ENCODE measurements at regions not wholly inside any gene's neighbourhood (a gene's known extent, or its start where the extent isn't known, plus 50 kb on each side); places are given as distances from the start of the nearest gene placed in this dataset.

DNA sequence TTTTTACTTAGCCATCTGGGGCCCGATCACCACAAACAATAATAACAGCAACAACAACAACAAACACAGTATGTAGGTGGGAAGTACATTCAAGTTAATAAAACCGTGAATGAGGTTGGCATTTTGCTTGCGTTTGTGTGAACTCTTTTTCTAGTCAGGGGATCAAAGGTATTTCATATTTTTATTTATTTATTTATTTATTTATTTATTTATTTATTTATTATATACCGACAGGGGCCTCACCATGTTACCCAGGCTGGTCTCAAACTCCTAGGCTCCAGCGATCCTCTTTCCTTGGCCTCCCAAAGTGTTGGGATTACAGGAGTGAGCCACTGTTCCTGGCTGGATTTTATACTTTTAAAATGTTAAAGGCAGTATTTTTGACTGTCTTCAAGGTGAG is 325.4 kb downstream of the RAPGEF2 start:
- H3K9me3 ChIP-seq (ENCODE audit: insufficient read depth, low read depth, low read length) = no peaks in the 10 kb centered on the region
- no peaks in the 10 kb centered on the region for H3K36me3 ChIP-seq (ENCODE audit: insufficient read depth, low read depth, low read length)
- no peak overlapping the region for H3K9ac ChIP-seq (ENCODE audit: low read depth, low read length)
- H3K4me1 ChIP-seq (ENCODE audit: insufficient read depth, low read length) = peaks cover 11% of the 10 kb centered on the region; the same call in 1 of the 2 replicates
- no peaks in the 10 kb centered on the region for H3K27me3 ChIP-seq (ENCODE audit: insufficient read depth, low read length)
- no peak overlapping the region for H3K27ac ChIP-seq (ENCODE audit: low read length)
- no peak overlapping the region for H3K4me3 ChIP-seq (ENCODE audit: low read length)

DNA sequence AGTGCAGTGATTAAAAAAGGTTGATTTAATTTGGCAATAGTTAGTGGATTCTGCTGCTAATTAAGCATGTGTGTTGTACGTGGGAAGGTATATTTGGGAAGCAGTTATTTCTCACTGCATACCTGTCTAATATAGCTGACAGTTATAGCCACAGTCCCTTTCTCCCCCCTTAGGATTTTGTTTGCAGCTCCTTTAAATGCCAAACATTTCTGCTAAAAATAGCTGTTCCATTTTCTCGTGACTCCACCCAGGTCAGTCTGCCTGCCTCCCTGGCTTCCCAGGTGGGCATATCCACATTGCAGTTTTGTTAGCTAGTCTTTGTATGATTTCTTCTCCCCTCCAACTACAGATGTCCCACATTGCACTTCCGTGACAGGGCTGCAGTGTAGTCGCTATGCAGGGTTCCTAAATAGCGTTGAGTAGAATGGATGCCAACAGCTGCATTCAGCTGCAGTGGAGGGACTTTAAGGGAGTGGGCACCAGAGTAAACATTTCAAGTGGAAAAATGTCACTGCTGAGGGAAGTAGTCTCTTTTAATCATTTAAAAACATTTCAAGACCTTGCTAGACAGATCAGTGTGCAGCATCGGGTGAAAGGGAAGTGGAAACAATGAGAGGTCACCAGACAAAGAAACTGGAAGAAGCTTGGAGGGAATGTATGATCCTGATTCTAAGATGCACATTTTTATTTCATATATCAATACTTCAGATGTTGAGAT is 326.3 kb downstream of the RAPGEF2 start:
- no peaks in the 10 kb centered on the region for H3K36me3 ChIP-seq (ENCODE audit: insufficient read depth, low read depth, low read length)
- H3K4me1 ChIP-seq (ENCODE audit: insufficient read depth, low read length) = peaks cover 11% of the 10 kb centered on the region; the same call in 1 of the 2 replicates
- H3K9ac ChIP-seq (ENCODE audit: low read depth, low read length) = no peak overlapping the region
- H3K9me3 ChIP-seq (ENCODE audit: insufficient read depth, low read depth, low read length) = no peaks in the 10 kb centered on the region
- no peak overlapping the region for H3K4me3 ChIP-seq (ENCODE audit: low read length)
- H3K27me3 ChIP-seq (ENCODE audit: insufficient read depth, low read length) = no peaks in the 10 kb centered on the region
- no peak overlapping the region for H3K27ac ChIP-seq (ENCODE audit: low read length)

DNA sequence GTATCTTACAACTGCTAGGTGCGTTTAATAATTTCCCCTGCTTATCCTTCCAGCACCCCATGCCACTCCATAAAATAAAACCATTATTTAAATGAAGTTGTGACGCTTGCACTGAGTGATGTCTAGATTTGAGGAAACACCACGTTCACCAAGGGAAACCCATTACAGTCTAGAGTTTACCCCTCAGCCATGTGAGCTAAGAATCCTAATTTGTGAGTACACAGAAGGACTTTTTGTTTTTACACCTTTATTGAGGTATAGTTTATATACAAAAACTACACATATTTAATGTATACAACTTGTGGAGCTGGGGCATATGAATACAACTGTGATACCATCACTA is 326.8 kb downstream of the RAPGEF2 start:
- H3K9ac ChIP-seq (ENCODE audit: low read depth, low read length) = no peak overlapping the region
- H3K27ac ChIP-seq (ENCODE audit: low read length) = no peak overlapping the region
- no peaks in the 10 kb centered on the region for H3K27me3 ChIP-seq (ENCODE audit: insufficient read depth, low read length)
- H3K4me3 ChIP-seq (ENCODE audit: low read length) = no peak overlapping the region
- H3K9me3 ChIP-seq (ENCODE audit: insufficient read depth, low read depth, low read length) = no peaks in the 10 kb centered on the region
- H3K4me1 ChIP-seq (ENCODE audit: insufficient read depth, low read length) = peaks cover 11% of the 10 kb centered on the region; the same call in 1 of the 2 replicates
- H3K36me3 ChIP-seq (ENCODE audit: insufficient read depth, low read depth, low read length) = no peaks in the 10 kb centered on the region

DNA sequence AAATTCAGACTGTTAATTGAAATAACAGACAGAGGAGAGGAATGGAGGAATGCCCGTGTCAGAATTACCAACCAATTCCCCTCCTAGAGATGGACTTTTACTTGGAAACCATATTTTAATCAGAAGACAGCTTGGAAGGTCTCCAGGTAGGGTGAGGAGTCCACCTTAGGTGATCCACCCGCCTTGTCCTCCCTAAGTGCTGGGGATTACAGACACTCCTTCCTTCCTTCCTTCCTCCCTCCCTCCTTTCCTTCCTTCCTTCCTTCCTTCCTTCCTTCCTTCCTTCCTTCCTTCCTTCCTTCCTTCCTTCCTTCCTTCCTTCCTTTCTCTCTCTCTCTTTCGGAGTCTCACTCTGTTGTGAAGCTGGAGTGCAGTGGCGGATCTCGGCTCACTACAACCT is 328.0 kb downstream of the RAPGEF2 start:
- H3K36me3 ChIP-seq (ENCODE audit: insufficient read depth, low read depth, low read length) = no peaks in the 10 kb centered on the region
- H3K4me1 ChIP-seq (ENCODE audit: insufficient read depth, low read length) = peaks cover 7% of the 10 kb centered on the region; the same call in 1 of the 2 replicates
- no peaks in the 10 kb centered on the region for H3K9me3 ChIP-seq (ENCODE audit: insufficient read depth, low read depth, low read length)
- no peak overlapping the region for H3K9ac ChIP-seq (ENCODE audit: low read depth, low read length)
- H3K27me3 ChIP-seq (ENCODE audit: insufficient read depth, low read length) = no peaks in the 10 kb centered on the region
- H3K27ac ChIP-seq (ENCODE audit: low read length) = no peak overlapping the region
- no peak overlapping the region for H3K4me3 ChIP-seq (ENCODE audit: low read length)

DNA sequence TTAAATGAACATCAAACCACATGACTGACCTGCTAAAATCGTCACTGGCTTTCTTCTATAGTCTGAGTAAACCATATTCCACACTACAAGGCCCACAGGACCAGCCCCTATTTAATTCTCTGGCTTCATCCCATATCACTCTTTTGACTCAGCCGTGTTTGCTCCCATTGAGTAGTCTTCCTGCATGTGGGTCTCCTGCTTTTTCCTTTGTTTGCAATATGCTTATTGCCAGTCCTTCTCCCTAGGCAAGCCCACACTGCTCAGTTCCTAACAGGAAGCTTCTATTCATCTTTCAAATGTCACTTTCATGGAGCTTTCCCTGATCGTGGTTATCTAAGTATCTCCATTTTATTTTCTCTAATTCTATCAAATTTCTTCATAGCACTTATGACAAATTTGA is 329.6 kb downstream of the RAPGEF2 start:
- Histone ChIP-seq H3K4me3 (ENCODE audit: low read length) (no peak overlapping the region), H3K9me3 (ENCODE audit: insufficient read depth, low read depth, low read length) (no peaks in the 10 kb centered on the region), H3K4me1 (ENCODE audit: insufficient read depth, low read length) (no peaks in the 10 kb centered on the region), H3K36me3 (ENCODE audit: insufficient read depth, low read depth, low read length) (no peaks in the 10 kb centered on the region), H3K27me3 (ENCODE audit: insufficient read depth, low read length) (no peaks in the 10 kb centered on the region), H3K9ac (ENCODE audit: low read depth, low read length) (no peak overlapping the region), H3K27ac (ENCODE audit: low read length) (no peak overlapping the region)

DNA sequence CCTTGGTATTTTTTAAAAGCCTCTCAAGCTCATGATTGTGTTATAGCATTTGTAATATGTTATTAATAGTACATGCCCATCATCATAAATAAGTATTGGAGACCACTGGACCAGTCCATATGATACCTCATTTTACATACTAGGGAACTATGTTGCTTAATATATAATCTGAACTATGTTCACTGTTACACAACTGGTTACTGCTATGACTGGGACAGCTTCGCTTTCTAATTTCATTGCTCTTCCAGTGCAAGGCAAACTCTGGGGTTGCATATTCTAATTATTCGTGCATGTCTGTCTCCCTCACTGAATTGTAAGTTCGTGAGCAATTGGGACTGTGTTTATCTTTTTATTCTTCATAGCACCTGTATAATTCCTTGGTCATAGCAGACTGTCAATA is 330.5 kb downstream of the RAPGEF2 start:
- Histone ChIP-seq H3K9me3 (ENCODE audit: insufficient read depth, low read depth, low read length) (no peaks in the 10 kb centered on the region), H3K27me3 (ENCODE audit: insufficient read depth, low read length) (no peaks in the 10 kb centered on the region), H3K9ac (ENCODE audit: low read depth, low read length) (no peak overlapping the region), H3K36me3 (ENCODE audit: insufficient read depth, low read depth, low read length) (no peaks in the 10 kb centered on the region), H3K4me3 (ENCODE audit: low read length) (no peak overlapping the region), H3K27ac (ENCODE audit: low read length) (no peak overlapping the region), H3K4me1 (ENCODE audit: insufficient read depth, low read length) (no peaks in the 10 kb centered on the region)

DNA sequence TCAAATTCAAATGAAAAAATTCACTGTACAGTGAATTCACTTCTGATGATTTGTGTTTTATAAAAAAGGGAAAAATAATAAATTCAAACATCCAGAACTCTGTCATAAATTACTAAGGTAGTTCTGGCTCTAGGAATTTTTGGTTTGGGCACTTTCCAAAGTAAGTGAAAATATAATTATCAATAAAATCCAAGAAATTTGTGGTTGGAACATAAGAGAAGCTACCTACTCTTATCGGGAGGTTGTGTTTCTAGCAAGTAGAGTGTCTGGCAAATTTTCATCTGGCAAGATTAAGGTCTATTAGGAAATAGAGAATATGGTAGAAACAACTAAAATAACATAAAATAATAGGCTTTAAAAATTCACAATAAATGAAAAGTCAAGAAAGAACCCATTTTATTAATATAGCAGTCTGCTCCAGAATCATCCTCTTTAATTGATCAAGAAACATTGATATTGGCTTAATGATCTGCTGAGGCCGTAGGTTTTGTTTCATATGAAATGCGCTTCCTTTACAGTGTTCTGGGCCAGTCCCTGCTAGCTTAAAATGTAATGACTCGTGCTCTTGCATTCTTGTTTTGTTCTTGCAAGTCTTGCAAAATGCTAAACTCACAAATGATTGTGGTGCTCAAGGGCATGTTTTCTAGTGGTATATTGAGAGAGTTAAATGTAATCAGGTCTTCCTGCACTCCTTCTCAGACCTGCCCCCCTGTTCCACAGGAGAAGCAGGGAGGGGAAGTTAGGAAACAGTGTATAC is 331.4 kb downstream of the RAPGEF2 start:
- Histone ChIP-seq H3K4me1 (ENCODE audit: insufficient read depth, low read length) (no peaks in the 10 kb centered on the region), H3K4me3 (ENCODE audit: low read length) (no peak overlapping the region), H3K27ac (ENCODE audit: low read length) (no peak overlapping the region), H3K9ac (ENCODE audit: low read depth, low read length) (no peak overlapping the region), H3K9me3 (ENCODE audit: insufficient read depth, low read depth, low read length) (no peaks in the 10 kb centered on the region), H3K36me3 (ENCODE audit: insufficient read depth, low read depth, low read length) (no peaks in the 10 kb centered on the region), H3K27me3 (ENCODE audit: insufficient read depth, low read length) (no peaks in the 10 kb centered on the region)

DNA sequence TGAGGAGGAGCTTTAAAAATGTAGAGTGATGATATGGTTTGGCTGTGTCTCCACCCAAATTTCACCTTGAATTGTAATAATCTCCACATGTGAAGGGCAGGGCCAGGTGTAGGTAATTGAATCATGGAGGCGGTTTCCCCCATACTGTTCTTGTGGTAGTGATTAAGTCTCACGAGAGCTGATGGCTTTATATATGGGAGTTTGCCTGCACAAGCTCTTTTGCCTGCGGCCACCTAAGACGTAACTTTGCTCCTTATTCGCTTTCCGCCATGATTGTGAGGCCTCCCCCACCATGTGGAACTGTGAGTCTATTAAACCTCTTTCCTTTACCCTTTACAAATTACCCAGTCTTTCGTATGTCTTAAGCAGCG is 332.0 kb downstream of the RAPGEF2 start:
- Histone ChIP-seq H3K4me1 (ENCODE audit: insufficient read depth, low read length) (no peaks in the 10 kb centered on the region), H3K27me3 (ENCODE audit: insufficient read depth, low read length) (no peaks in the 10 kb centered on the region), H3K27ac (ENCODE audit: low read length) (no peak overlapping the region), H3K36me3 (ENCODE audit: insufficient read depth, low read depth, low read length) (no peaks in the 10 kb centered on the region), H3K9ac (ENCODE audit: low read depth, low read length) (no peak overlapping the region), H3K9me3 (ENCODE audit: insufficient read depth, low read depth, low read length) (no peaks in the 10 kb centered on the region), H3K4me3 (ENCODE audit: low read length) (no peak overlapping the region)

DNA sequence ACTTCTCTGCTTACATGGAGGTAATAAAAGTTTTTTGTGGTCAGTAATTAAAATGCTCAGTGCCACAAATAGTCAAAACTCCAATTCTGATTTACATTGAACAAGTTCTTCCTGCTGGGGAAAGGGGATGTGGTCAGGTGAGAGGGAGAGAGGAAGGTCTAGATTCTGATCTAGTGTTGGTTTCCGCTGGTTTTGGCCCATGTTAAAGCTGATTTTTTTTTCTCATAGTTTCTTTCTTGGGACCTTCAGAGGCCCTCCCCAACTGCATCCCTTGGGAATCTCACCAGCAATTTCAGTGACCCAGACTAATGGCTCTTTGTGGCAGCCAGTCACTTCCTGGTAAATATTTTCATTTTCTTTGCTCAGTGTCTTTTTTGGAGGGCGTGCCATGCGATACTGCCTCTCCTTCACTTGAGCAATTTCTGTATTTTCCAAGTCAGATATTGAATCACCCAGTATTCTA is 332.7 kb downstream of the RAPGEF2 start:
- Histone ChIP-seq H3K4me1 (ENCODE audit: insufficient read depth, low read length) (no peaks in the 10 kb centered on the region), H3K27me3 (ENCODE audit: insufficient read depth, low read length) (no peaks in the 10 kb centered on the region), H3K36me3 (ENCODE audit: insufficient read depth, low read depth, low read length) (no peaks in the 10 kb centered on the region), H3K4me3 (ENCODE audit: low read length) (no peak overlapping the region), H3K27ac (ENCODE audit: low read length) (no peak overlapping the region), H3K9me3 (ENCODE audit: insufficient read depth, low read depth, low read length) (no peaks in the 10 kb centered on the region), H3K9ac (ENCODE audit: low read depth, low read length) (no peak overlapping the region)

DNA sequence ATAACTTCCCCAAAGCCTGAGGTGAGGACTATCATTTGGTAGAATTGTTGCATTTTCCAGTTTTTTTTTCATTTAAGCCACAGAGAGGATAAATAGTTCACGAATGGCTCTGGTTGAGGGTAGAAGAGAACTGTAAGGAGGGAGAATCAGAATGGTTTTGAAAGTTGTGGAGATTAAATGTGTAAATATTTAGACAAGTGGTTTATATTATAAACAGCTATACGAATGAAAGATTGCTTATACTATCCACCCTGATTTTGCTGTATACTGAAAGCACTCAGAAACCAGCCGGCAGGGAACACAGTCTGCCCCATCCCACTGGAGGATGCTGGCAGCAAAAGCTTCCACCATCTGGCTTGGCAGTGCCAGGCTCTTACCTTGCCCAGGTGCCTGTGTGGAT is 341.1 kb downstream of the RAPGEF2 start:
- no peak overlapping the region for H3K4me3 ChIP-seq (ENCODE audit: low read length)
- no peaks in the 10 kb centered on the region for H3K36me3 ChIP-seq (ENCODE audit: insufficient read depth, low read depth, low read length)

DNA sequence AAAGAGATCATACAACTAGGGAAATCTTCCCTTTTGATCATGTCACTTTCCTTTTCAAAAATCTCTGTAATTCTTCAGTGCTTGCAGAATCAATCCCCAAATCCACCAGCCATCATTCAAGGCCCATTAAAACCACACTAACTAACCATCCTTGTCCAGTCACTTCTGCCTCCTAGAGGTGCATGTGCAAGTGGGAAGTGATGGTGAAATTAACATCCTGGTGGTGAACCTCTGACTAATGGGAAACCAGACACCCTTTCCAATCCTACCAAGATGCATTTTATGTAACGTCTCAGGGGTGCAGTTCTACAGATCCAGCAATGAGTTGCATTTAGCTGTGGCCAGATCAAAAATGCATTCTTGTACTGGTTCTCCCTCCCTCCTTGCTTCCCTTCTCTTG is 341.8 kb downstream of the RAPGEF2 start:
- no peaks in the 10 kb centered on the region for H3K9me3 ChIP-seq (ENCODE audit: insufficient read depth, low read depth, low read length)
- no peaks in the 10 kb centered on the region for H3K4me1 ChIP-seq (ENCODE audit: insufficient read depth, low read length)
- H3K27me3 ChIP-seq (ENCODE audit: insufficient read depth, low read length) = no peaks in the 10 kb centered on the region
- no peaks in the 10 kb centered on the region for H3K36me3 ChIP-seq (ENCODE audit: insufficient read depth, low read depth, low read length)
- H3K9ac ChIP-seq (ENCODE audit: low read depth, low read length) = no peak overlapping the region
- H3K4me3 ChIP-seq (ENCODE audit: low read length) = no peak overlapping the region
- no peak overlapping the region for H3K27ac ChIP-seq (ENCODE audit: low read length)

More for the DNA sequence above, 341.1 kb downstream of the RAPGEF2 start:
- Histone ChIP-seq H3K27me3 (ENCODE audit: insufficient read depth, low read length) (no peaks in the 10 kb centered on the region), H3K4me1 (ENCODE audit: insufficient read depth, low read length) (no peaks in the 10 kb centered on the region), H3K9ac (ENCODE audit: low read depth, low read length) (no peak overlapping the region), H3K9me3 (ENCODE audit: insufficient read depth, low read depth, low read length) (no peaks in the 10 kb centered on the region), H3K27ac (ENCODE audit: low read length) (no peak overlapping the region)

DNA sequence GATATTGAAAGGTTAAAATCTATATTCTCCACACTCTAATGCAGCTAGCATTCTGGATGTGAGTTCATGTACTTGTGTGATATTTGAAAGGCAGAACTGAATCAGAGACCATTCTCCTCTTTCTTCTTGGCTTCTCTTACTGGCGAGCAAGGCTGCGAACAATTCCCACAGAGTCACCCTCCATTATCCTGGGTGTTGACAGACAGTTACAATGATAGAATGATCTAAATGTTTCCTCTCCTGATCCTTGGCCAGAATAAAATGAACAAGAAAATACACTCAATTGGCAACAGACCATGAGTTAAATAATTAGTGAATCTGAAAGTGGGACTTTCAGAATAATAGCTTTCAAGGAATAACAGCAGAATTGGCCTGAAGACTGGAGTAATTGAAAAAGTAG is 342.8 kb downstream of the RAPGEF2 start:
- no peaks in the 10 kb centered on the region for H3K4me1 ChIP-seq (ENCODE audit: insufficient read depth, low read length)
- no peak overlapping the region for H3K9ac ChIP-seq (ENCODE audit: low read depth, low read length)
- H3K27me3 ChIP-seq (ENCODE audit: insufficient read depth, low read length) = no peaks in the 10 kb centered on the region
- H3K9me3 ChIP-seq (ENCODE audit: insufficient read depth, low read depth, low read length) = no peaks in the 10 kb centered on the region
- H3K36me3 ChIP-seq (ENCODE audit: insufficient read depth, low read depth, low read length) = no peaks in the 10 kb centered on the region
- no peak overlapping the region for H3K27ac ChIP-seq (ENCODE audit: low read length)
- no peak overlapping the region for H3K4me3 ChIP-seq (ENCODE audit: low read length)
